GM23338 (cell line): ENCODE measurements at regions not wholly inside any gene's neighbourhood (a gene's known extent, or its start where the extent isn't known, plus 50 kb on each side); places are given as distances from the start of the nearest gene placed in this dataset.

ENCODE experiments used
- ATAC-seq: fragments of 200-7000 bp; cut with Tn5 transposase; 3 replicates; pipeline ENCODE4 v1.9.1; 2020
- DNase-seq: peaks from one replicate; pipeline ENCODE4 v3.0.0-alpha.2; 2015; ENCODE audit warnings: low spot score
- H2AFZ ChIP-seq: fragments of 200-600 bp; sonication (generic); 2 replicates; pipeline ENCODE4 v1.8.0; 2016; ENCODE audit warnings: antibody characterized with exemption, mild to moderate bottlenecking, moderate library complexity
- H3F3A ChIP-seq: fragments of 200-600 bp; sonication (generic); replicated peaks from 2 replicates; pipeline ENCODE4 v1.8.0; 2017; ENCODE audit warnings: antibody characterized with exemption, mixed run types, low read depth
- H3K27ac ChIP-seq: fragments of 200-600 bp; sonication (generic); 2 replicates; pipeline ENCODE4 v1.6.1; 2016; ENCODE audit warnings: low read depth
- H3K27me3 ChIP-seq: fragments of 200-600 bp; sonication (generic); 2 replicates; pipeline ENCODE4 v1.8.0; 2016; ENCODE audit warnings: mild to moderate bottlenecking, mixed run types, moderate library complexity; ENCODE audit not compliant: insufficient read depth
- H3K36me3 ChIP-seq: fragments of 200-600 bp; sonication (generic); 2 replicates; pipeline ENCODE4 v1.8.0; 2016; ENCODE audit warnings: mild to moderate bottlenecking; ENCODE audit not compliant: insufficient read depth
- H3K4me1 ChIP-seq: fragments of 200-600 bp; sonication (generic); 2 replicates; pipeline ENCODE4 v1.8.0; 2016; ENCODE audit warnings: mild to moderate bottlenecking, moderate library complexity; ENCODE audit not compliant: insufficient read depth
- H3K4me2 ChIP-seq: fragments of 200-600 bp; sonication (generic); 2 replicates; pipeline ENCODE4 v1.7.1; 2017; ENCODE audit warnings: mixed run types
- H3K4me3 ChIP-seq: fragments of 200-600 bp; sonication (generic); 2 replicates; pipeline ENCODE4 v1.6.1; 2016; ENCODE audit warnings: mixed run types
- H3K79me2 ChIP-seq: fragments of 200-600 bp; sonication (generic); replicated peaks from 2 replicates; pipeline ENCODE4 v1.8.0; 2017; ENCODE audit warnings: mild to moderate bottlenecking; ENCODE audit not compliant: insufficient read depth
- H3K9me2 ChIP-seq: fragments of 200-600 bp; sonication (generic); 2 replicates; pipeline ENCODE4 v1.8.0; 2017; ENCODE audit not compliant: insufficient read depth
- H4K20me1 ChIP-seq: fragments of 200-600 bp; sonication (generic); replicated peaks from 2 replicates; pipeline ENCODE4 v1.8.0; 2017; ENCODE audit warnings: mild to moderate bottlenecking; ENCODE audit not compliant: insufficient read depth
- H3K27ac Mint-ChIP-seq: 2 replicates; pipeline ENCODE4 v1.8.0; 2020; ENCODE audit warnings: inconsistent platforms, mild to moderate bottlenecking, moderate library complexity, mixed read lengths
- H3K27me3 Mint-ChIP-seq: 3 replicates; pipeline ENCODE4 v1.8.0; 2022; ENCODE audit warnings: low read depth, mild to moderate bottlenecking, moderate library complexity, mixed read lengths, inconsistent platforms; ENCODE audit not compliant: insufficient read depth, poor library complexity
- H3K36me3 Mint-ChIP-seq: 3 replicates; pipeline ENCODE4 v1.8.0; 2021; ENCODE audit warnings: low read depth, mild to moderate bottlenecking, inconsistent platforms, moderate library complexity, mixed read lengths
- H3K4me1 Mint-ChIP-seq: 3 replicates; pipeline ENCODE4 v1.8.0; 2020; ENCODE audit warnings: mild to moderate bottlenecking, inconsistent platforms, mixed read lengths
- H3K4me3 Mint-ChIP-seq: 3 replicates; pipeline ENCODE4 v1.8.0; 2021; ENCODE audit warnings: moderate library complexity, mild to moderate bottlenecking, inconsistent platforms, mixed read lengths
- H3K9me3 Mint-ChIP-seq: 3 replicates; pipeline ENCODE4 v1.8.0; 2020; ENCODE audit warnings: moderate library complexity, mild to moderate bottlenecking, inconsistent platforms, mixed read lengths
- CREB1 ChIP-seq: fragments of 250-450 bp; sonication (Bioruptor Pico); IDR thresholded peaks from 2 replicates; pipeline ENCODE4 v1.5.0; 2020; ENCODE audit warnings: low read depth, mild to moderate bottlenecking, moderate library complexity
- EZH2 ChIP-seq: fragments of 200-600 bp; sonication (generic); IDR thresholded peaks from one replicate; pipeline ENCODE4 v1.8.0; 2017; ENCODE audit warnings: antibody characterized with exemption, mild to moderate bottlenecking, low read depth; ENCODE audit not compliant: unreplicated experiment
- EZH2phosphoT487 ChIP-seq: fragments of 200-600 bp; sonication (generic); IDR thresholded peaks from one replicate; pipeline ENCODE4 v1.8.1; 2018; ENCODE audit warnings: antibody characterized with exemption; ENCODE audit not compliant: unreplicated experiment
- JUNB ChIP-seq: IDR thresholded peaks from one replicate; pipeline ENCODE4 v1.6.1; 2016; ENCODE audit warnings: antibody characterized with exemption; ENCODE audit not compliant: unreplicated experiment
- NANOG ChIP-seq: IDR thresholded peaks from 2 replicates; pipeline ENCODE4 v1.6.1; 2016; ENCODE audit warnings: antibody characterized with exemption, borderline replicate concordance
- POLR2AphosphoS5 ChIP-seq: IDR thresholded peaks from 2 replicates; pipeline ENCODE4 v1.6.1; 2016; ENCODE audit warnings: antibody characterized with exemption, low read depth
- STAT1 ChIP-seq: IDR thresholded peaks from one replicate; pipeline ENCODE4 v1.6.1; 2016; ENCODE audit warnings: antibody characterized with exemption; ENCODE audit not compliant: unreplicated experiment
- ZNF114 ChIP-seq: fragments of 250-450 bp; sonication (Bioruptor Pico); IDR thresholded peaks from 2 replicates; pipeline ENCODE4 v1.5.0; 2020; ENCODE audit warnings: mild to moderate bottlenecking, moderate library complexity
- ZNF331 ChIP-seq: fragments of 250-450 bp; sonication (Bioruptor Pico); IDR thresholded peaks from 2 replicates; pipeline ENCODE4 v1.5.0; 2020; ENCODE audit warnings: low read depth, mild to moderate bottlenecking, moderate library complexity
- TF ChIP-seq, protein P1 (sequence below): fragments of 250-450 bp; sonication (Bioruptor Pico); IDR thresholded peaks from 2 replicates; pipeline ENCODE4 v1.5.0; 2020; ENCODE audit warnings: mild to moderate bottlenecking, moderate library complexity
- TF ChIP-seq, protein P2 (sequence below), 2 experiments: fragments of 200-600 bp in 1 of 2; sonication (generic) in 1 of 2; conservative IDR thresholded peaks; 2 replicates each; pipeline versions ENCODE4 v1.5.1 to v1.6.1; 2016 to 2017; ENCODE audit warnings: antibody characterized with exemption in 2 of 2, low read depth in 2 of 2, mild to moderate bottlenecking in 2 of 2, moderate library complexity in 1 of 2
- TF ChIP-seq, protein P3 (sequence below): IDR thresholded peaks from 2 replicates; pipeline ENCODE4 v1.6.1; 2016; ENCODE audit warnings: antibody characterized with exemption
- TF ChIP-seq, protein P4 (sequence below): IDR thresholded peaks from one replicate; pipeline ENCODE4 v1.6.1; 2018; ENCODE audit warnings: antibody characterized with exemption; ENCODE audit not compliant: unreplicated experiment

DNA sequence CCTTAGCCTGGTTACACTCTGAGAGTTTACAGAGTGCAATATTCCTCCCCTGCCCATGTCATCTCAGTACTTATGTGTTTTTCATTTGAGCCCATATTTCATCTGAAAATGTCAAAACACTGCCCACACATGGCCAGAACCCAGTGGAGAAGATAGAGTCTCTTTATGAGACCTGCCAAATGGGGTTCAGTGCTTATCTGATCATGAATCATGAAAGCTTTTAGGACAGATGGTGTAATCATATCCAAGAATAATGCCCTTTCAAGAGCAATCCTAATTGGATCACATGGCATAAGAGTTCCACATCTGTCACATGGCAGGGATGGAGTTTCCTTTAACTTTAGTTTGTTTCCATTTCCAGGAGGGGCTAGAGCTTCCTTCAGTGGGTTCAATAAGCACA is 77.2 kb upstream of the AGBL1 start:
- Histone ChIP-seq H2AFZ (no peak overlapping the region), H3K36me3 (no peaks in the 10 kb centered on the region), H3K27ac (no peak overlapping the region), H3F3A (no peaks in the 10 kb centered on the region), H3K4me2 (no peak overlapping the region), H3K9me2 (peaks cover 8% of the 10 kb centered on the region; the same call in 1 of the 2 replicates), H3K4me1 (no peaks in the 10 kb centered on the region), H4K20me1 (no peaks in the 10 kb centered on the region), H3K79me2 (no peaks in the 10 kb centered on the region), H3K4me3 (no peak overlapping the region), H3K27me3 (no peaks in the 10 kb centered on the region)
- H3K9me3 Mint-ChIP-seq, result no peaks in the 10 kb centered on the region
- no peak overlapping the region for H3K27ac Mint-ChIP-seq
- DNase-seq (no peak), ATAC-seq (no peak)
- no peak overlapping the region for H3K4me3 Mint-ChIP-seq
- TF ChIP-seq STAT1 (no peak), CREB1 (CRISPR knock-in tag) (no peak), JUNB (no peak), POLR2AphosphoS5 (no peak), EZH2phosphoT487 (no peak), ZNF114 (CRISPR knock-in tag) (no peak), EZH2 (no peak), NANOG (no peak), ZNF331 (CRISPR knock-in tag) (no peak)
- TF ChIP-seq, protein P1, sequence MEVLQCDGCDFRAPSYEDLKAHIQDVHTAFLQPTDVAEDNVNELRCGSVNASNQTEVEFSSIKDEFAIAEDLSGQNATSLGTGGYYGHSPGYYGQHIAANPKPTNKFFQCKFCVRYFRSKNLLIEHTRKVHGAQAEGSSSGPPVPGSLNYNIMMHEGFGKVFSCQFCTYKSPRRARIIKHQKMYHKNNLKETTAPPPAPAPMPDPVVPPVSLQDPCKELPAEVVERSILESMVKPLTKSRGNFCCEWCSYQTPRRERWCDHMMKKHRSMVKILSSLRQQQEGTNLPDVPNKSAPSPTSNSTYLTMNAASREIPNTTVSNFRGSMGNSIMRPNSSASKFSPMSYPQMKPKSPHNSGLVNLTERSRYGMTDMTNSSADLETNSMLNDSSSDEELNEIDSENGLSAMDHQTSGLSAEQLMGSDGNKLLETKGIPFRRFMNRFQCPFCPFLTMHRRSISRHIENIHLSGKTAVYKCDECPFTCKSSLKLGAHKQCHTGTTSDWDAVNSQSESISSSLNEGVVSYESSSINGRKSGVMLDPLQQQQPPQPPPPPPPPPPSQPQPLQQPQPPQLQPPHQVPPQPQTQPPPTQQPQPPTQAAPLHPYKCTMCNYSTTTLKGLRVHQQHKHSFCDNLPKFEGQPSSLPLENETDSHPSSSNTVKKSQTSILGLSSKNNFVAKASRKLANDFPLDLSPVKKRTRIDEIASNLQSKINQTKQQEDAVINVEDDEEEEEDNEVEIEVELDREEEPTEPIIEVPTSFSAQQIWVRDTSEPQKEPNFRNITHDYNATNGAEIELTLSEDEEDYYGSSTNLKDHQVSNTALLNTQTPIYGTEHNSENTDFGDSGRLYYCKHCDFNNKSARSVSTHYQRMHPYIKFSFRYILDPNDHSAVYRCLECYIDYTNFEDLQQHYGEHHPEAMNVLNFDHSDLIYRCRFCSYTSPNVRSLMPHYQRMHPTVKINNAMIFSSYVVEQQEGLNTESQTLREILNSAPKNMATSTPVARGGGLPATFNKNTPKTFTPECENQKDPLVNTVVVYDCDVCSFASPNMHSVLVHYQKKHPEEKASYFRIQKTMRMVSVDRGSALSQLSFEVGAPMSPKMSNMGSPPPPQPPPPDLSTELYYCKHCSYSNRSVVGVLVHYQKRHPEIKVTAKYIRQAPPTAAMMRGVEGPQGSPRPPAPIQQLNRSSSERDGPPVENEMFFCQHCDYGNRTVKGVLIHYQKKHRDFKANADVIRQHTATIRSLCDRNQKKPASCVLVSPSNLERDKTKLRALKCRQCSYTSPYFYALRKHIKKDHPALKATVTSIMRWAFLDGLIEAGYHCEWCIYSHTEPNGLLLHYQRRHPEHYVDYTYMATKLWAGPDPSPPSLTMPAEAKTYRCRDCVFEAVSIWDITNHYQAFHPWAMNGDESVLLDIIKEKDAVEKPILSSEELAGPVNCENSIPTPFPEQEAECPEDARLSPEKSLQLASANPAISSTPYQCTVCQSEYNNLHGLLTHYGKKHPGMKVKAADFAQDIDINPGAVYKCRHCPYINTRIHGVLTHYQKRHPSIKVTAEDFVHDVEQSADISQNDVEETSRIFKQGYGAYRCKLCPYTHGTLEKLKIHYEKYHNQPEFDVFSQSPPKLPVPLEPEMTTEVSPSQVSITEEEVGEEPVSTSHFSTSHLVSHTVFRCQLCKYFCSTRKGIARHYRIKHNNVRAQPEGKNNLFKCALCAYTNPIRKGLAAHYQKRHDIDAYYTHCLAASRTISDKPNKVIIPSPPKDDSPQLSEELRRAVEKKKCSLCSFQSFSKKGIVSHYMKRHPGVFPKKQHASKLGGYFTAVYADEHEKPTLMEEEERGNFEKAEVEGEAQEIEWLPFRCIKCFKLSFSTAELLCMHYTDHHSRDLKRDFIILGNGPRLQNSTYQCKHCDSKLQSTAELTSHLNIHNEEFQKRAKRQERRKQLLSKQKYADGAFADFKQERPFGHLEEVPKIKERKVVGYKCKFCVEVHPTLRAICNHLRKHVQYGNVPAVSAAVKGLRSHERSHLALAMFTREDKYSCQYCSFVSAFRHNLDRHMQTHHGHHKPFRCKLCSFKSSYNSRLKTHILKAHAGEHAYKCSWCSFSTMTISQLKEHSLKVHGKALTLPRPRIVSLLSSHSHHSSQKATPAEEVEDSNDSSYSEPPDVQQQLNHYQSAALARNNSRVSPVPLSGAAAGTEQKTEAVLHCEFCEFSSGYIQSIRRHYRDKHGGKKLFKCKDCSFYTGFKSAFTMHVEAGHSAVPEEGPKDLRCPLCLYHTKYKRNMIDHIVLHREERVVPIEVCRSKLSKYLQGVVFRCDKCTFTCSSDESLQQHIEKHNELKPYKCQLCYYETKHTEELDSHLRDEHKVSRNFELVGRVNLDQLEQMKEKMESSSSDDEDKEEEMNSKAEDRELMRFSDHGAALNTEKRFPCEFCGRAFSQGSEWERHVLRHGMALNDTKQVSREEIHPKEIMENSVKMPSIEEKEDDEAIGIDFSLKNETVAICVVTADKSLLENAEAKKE, result no peak
- TF ChIP-seq, protein P2, sequence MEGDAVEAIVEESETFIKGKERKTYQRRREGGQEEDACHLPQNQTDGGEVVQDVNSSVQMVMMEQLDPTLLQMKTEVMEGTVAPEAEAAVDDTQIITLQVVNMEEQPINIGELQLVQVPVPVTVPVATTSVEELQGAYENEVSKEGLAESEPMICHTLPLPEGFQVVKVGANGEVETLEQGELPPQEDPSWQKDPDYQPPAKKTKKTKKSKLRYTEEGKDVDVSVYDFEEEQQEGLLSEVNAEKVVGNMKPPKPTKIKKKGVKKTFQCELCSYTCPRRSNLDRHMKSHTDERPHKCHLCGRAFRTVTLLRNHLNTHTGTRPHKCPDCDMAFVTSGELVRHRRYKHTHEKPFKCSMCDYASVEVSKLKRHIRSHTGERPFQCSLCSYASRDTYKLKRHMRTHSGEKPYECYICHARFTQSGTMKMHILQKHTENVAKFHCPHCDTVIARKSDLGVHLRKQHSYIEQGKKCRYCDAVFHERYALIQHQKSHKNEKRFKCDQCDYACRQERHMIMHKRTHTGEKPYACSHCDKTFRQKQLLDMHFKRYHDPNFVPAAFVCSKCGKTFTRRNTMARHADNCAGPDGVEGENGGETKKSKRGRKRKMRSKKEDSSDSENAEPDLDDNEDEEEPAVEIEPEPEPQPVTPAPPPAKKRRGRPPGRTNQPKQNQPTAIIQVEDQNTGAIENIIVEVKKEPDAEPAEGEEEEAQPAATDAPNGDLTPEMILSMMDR (conservative IDR thresholded peaks at IDR 0.05; ENCODE audit: low read depth in 2 of 2), result no peak
- TF ChIP-seq, protein P3, sequence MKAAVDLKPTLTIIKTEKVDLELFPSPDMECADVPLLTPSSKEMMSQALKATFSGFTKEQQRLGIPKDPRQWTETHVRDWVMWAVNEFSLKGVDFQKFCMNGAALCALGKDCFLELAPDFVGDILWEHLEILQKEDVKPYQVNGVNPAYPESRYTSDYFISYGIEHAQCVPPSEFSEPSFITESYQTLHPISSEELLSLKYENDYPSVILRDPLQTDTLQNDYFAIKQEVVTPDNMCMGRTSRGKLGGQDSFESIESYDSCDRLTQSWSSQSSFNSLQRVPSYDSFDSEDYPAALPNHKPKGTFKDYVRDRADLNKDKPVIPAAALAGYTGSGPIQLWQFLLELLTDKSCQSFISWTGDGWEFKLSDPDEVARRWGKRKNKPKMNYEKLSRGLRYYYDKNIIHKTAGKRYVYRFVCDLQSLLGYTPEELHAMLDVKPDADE, result no peak
- TF ChIP-seq, protein P4, sequence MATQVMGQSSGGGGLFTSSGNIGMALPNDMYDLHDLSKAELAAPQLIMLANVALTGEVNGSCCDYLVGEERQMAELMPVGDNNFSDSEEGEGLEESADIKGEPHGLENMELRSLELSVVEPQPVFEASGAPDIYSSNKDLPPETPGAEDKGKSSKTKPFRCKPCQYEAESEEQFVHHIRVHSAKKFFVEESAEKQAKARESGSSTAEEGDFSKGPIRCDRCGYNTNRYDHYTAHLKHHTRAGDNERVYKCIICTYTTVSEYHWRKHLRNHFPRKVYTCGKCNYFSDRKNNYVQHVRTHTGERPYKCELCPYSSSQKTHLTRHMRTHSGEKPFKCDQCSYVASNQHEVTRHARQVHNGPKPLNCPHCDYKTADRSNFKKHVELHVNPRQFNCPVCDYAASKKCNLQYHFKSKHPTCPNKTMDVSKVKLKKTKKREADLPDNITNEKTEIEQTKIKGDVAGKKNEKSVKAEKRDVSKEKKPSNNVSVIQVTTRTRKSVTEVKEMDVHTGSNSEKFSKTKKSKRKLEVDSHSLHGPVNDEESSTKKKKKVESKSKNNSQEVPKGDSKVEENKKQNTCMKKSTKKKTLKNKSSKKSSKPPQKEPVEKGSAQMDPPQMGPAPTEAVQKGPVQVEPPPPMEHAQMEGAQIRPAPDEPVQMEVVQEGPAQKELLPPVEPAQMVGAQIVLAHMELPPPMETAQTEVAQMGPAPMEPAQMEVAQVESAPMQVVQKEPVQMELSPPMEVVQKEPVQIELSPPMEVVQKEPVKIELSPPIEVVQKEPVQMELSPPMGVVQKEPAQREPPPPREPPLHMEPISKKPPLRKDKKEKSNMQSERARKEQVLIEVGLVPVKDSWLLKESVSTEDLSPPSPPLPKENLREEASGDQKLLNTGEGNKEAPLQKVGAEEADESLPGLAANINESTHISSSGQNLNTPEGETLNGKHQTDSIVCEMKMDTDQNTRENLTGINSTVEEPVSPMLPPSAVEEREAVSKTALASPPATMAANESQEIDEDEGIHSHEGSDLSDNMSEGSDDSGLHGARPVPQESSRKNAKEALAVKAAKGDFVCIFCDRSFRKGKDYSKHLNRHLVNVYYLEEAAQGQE, result no peak
- no peaks in the 10 kb centered on the region for H3K27me3 Mint-ChIP-seq
- H3K36me3 Mint-ChIP-seq, result no peaks in the 10 kb centered on the region
- no peaks in the 10 kb centered on the region for H3K4me1 Mint-ChIP-seq
